ENCODE measurements at regions not wholly inside any gene's neighbourhood (a gene's known extent, or its start where the extent isn't known, plus 50 kb on each side); places are given as distances from the start of the nearest gene placed in this dataset.
"Not testable (repeated sequence)": the region's sequence is repeated elsewhere in the genome, so short reads cannot be mapped to it uniquely, and the experiment has no call there.

- DNase-seq (ENCODE audit: low read depth in 2 of 2): not testable (repeated sequence)
Measured at GRCh38 chr2:198508610-198509009, 704.2 kb downstream of the PLCL1 start.

DNA sequence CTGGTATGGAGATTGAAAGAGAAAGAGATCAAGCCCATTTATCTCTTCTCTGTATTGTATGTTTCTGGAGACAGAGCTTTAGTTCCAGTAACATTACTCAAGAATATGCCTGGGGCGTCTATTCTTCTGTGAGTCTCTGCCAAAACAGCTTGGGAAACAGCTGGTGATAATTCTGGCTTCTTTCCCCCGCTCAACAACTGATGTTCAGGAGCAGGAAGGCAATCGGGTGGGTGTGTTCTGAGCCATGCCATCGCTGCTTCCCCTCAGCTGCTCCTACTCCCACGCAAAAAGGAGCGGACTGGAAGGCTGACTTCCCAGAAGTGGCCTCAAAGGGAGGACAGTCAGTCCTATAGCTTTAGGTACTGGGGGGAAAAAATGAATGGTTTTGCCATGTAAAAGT is 695.1 kb downstream of the PLCL1 start:
- DNase-seq (ENCODE audit: low read depth in 2 of 2): no peak

DNA sequence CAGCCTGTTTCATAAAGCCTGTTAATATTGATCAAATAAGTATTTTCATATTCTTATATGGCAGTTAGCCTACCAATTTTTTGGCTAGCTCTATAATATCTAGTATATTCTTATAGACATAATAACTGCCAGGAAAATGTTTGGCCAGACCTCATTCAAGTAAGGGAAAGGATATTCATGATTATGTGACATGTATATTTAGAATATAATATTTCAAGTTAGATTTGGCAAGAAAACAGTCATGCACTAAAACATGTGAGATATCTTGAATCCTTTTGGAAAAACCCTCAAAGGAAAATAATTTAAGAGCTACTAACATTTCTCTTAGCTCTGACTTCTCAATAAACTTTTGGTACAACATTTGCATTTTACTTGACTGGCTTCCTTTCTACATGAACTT is 694.1 kb downstream of the PLCL1 start:
- no peak for DNase-seq (ENCODE audit: low read depth in 2 of 2)

GRCh38 chr2:198498048-198498447 is 693.7 kb downstream of the PLCL1 start:
- no peak for DNase-seq (ENCODE audit: low read depth in 2 of 2)

DNA sequence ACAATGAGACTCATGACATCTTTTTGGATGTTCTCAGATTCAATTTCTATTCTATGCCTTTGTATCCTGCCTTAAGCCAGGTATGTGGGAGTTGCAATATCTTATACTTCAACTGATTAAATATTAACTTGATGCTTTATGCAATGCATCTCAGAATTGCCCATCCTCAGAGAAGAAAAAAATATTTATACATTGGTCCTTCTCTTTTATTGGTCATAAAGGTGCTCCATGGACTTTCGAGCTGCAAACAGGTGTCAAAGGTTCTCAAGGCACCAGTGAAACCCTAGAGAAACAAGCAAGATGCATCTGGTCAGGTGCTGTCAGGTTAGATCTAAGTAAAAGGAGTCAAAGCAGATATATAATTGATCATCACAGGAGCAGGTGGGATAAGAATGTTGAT is 690.5 kb downstream of the PLCL1 start:
- no peak for DNase-seq (ENCODE audit: low read depth in 2 of 2)

- DNase-seq (ENCODE audit: low read depth in 2 of 2): no peak
Measured at GRCh38 chr2:198490748-198491147, 686.4 kb downstream of the PLCL1 start.

GRCh38 chr2:198488964-198489363 is 684.6 kb downstream of the PLCL1 start:
- DNase-seq (ENCODE audit: low read depth in 2 of 2): no peak

- no peak for DNase-seq (ENCODE audit: low read depth in 2 of 2)
Measured at GRCh38 chr2:198483051-198483450, 678.7 kb downstream of the PLCL1 start.

- no peak for DNase-seq (ENCODE audit: low read depth in 2 of 2)
Measured at GRCh38 chr2:198479065-198479464, 674.7 kb downstream of the PLCL1 start.

DNA sequence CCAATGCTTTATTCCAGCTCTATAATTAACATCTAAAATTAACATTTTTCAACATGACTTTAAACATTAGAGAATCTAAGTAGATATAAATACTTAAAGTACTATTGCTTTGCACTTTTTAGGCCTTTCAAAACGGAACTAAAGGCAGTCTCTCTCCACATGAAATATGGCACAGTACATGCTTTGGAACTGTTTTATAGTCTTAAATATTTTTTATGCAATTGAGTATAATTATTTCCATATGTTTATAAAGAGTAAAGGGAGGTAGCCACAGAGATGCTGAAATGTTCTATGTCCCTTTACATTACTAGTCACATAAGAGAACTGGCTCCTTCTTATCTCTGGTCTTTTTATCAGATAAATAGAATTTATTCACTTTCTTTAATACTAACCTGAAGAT is 674.0 kb downstream of the PLCL1 start:
- DNase-seq (ENCODE audit: low read depth in 2 of 2): no peak

- DNase-seq (ENCODE audit: low read depth in 2 of 2): no peak
Measured at GRCh38 chr2:198476007-198476406, 671.6 kb downstream of the PLCL1 start.

- DNase-seq (ENCODE audit: low read depth in 2 of 2): no peak
Measured at GRCh38 chr2:198471291-198471690, 666.9 kb downstream of the PLCL1 start.

DNA sequence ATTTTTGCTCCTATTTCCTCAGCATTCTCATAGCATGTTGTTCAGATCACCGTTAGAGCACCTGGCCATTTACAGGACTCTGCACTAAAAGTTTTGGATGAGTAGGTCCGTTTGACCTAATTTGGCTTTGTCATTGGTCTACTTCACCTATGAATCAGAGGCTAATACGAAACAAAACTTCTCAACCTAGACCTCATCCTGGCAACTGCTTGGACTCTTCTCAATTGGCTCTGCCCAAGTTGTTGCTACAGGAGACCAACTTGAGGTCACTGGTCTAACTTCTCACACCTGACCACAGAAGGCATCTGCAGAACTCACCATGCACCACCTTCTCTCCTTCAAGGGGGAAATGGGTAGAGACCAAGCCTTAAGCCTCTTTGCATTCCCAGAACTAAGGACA is 663.7 kb downstream of the PLCL1 start:
- no peak for DNase-seq (ENCODE audit: low read depth in 2 of 2)

GRCh38 chr2:198465970-198466369 is 661.6 kb downstream of the PLCL1 start:
- DNase-seq (ENCODE audit: low read depth in 2 of 2): no peak

DNA sequence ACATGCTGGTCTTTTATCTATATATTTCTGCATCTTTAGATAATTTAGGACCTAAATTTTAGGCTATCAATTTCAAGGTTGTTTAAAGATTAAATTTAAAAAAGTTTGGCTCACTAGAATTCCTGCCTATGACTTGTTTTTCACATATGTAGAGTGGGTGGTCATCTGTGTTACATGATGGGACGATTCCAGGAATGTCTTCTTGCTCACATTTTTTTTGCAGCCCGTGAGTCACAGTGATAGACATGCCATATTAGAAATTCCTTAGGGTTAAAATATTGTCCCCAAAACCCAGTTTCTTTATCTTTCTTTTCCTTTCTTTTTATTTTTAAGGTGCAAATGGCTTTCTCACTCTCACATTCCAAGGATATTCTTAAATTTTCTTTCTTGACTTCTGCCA is 652.0 kb downstream of the PLCL1 start:
- DNase-seq (ENCODE audit: low read depth in 2 of 2): no peak

GRCh38 chr2:198453866-198454265 is 649.5 kb downstream of the PLCL1 start:
- no peak for DNase-seq (ENCODE audit: low read depth in 2 of 2)

DNA sequence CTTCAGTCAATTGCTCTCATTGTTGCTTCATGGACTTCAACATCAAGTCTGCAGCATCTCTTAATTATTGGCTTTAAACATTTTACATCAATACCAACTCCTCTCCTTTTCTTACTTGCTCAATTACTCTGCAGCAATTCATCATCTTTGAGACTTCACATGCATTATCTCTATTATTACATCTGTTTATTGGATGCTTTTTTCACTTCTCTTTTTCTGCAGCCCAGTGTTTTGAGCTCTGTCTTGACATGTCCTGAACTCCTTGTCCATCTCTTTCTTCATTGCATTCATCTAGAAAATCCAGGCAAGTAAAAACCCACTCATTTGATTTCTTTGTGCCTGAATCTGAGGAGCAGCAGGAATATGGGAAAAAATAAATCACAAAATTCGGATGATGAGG is 647.9 kb downstream of the PLCL1 start:
- DNase-seq (ENCODE audit: low read depth in 2 of 2): no peak

DNA sequence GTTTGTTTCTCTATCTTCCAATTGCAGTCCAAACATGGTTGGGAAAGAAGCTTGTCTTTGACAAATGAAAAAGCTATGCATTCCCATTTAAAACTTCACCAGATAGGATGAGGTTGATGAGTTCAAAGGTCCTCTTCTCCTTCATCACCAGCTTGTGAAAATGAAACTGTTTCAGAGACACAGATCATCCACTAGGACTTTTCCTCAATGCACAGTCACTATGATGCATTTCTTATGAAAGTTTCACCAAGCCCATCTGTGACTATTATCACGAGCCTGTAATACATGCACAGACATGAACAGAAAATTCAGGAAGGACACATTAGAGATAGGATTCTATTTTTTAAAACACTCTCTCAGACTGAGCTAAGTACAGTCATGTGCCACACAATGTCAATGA is 644.4 kb downstream of the PLCL1 start:
- DNase-seq (ENCODE audit: low read depth in 2 of 2): no peak

GRCh38 chr2:198444800-198445287 is 640.5 kb downstream of the PLCL1 start:
- no peak for DNase-seq (ENCODE audit: low read depth in 2 of 2)

DNA sequence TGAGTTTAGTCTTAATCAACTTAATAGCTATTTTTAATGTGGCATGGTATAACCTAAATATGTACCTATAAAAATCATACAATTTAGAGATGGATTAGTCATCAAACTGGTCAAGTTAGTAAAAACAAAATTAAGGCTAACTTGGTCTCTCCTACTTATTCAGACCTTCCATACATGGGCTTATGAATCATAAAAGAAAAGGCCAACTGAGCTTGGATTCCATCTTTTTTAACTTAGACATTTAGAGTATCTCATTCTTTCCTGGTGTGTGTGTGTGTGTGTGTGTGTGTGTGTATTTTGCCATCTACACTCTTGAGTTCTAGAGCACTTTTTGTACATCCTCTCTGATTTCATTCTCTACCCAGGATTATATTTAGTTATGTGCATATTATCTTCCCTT is 637.5 kb downstream of the PLCL1 start:
- no peak for DNase-seq (ENCODE audit: low read depth in 2 of 2)

GRCh38 chr2:198441246-198441645 is 636.9 kb downstream of the PLCL1 start:
- DNase-seq (ENCODE audit: low read depth in 2 of 2): no peak

DNA sequence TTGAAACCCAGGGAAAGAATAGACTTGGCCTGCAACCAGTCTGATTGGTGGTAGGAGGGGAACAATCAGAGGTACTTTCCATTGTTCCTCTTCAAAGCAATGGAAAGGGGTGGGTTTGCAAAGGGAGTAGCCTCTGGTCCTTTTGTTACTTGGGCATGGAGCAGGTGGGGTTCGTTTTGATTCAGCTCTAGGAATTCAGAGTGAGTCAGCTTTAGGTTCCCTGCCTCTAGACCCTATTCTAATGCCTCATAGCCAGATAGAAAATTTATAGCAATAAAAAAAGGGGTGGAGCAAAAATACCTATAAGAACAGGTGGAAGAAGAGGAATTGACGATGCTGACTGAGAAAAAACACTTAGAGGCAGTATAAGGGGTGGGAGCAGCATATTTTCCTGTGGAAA is 636.4 kb downstream of the PLCL1 start:
- no peak for DNase-seq (ENCODE audit: low read depth in 2 of 2)

DNA sequence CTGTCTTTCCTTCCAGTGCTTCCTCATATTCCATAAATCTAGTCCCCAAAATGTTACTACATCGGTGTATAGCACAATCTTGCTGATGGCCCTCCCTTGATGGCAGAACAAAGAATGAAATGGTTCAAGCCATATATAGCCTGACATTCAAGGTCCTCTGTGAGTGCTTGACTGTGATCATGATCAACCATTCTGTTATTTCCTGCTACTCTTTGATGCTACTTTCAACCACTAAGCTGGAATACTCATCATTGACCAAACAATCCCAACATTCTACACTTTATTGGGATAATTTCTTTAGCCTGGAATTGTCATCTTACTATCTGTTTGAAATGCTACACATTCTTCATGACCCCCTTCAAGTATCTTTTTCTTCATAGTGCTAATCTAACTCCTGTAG is 633.9 kb downstream of the PLCL1 start:
- DNase-seq (ENCODE audit: low read depth in 2 of 2): no peak

GRCh38 chr2:198424112-198424511 is 619.7 kb downstream of the PLCL1 start:
- no peak for DNase-seq (ENCODE audit: low read depth in 2 of 2)

GRCh38 chr2:198417836-198418235 is 613.4 kb downstream of the PLCL1 start:
- DNase-seq (ENCODE audit: low read depth in 2 of 2): no peak
